HepG2 (cell line): ENCODE measurements at regions not wholly inside any gene's neighbourhood (a gene's known extent, or its start where the extent isn't known, plus 50 kb on each side); places are given as distances from the start of the nearest gene placed in this dataset.

Experiments
- ATAC-seq: fragments of 200-7000 bp; cut with Tn5 transposase; 3 replicates; pipeline ENCODE4 v1.9.1; 2020; ENCODE audit warnings: mild to moderate bottlenecking, moderate library complexity
- BruUV-seq: library from RNA; stranded (reverse); fragments of 400-500 nt; replicated peaks from 2 replicates; lab custom pipeline; 2021; lab: Mats Ljungman, UMichigan
- CTCF ChIA-PET: fragments of 300-600 bp; formaldehyde crosslinking; extraction: SDS; loops from one replicate; lab custom pipeline; 2021; ENCODE audit warnings: low total read pairs, inconsistent platforms, low intra/inter-chr PET ratio; lab: Yijun Ruan, JAX
- POLR2A ChIA-PET: fragments of 350-600 bp; sonication (Branson Sonifier 250); formaldehyde crosslinking; loops from one replicate; lab custom pipeline; 2020; ENCODE audit warnings: antibody characterized with exemption, inconsistent platforms; lab: Yijun Ruan, JAX
- DNase-seq: peaks from one replicate; pipeline ENCODE4 v3.0.0-alpha.2; 2015; ENCODE audit warnings: low spot score
- FAIRE-seq: peaks from 3 replicates; lab custom pipeline; 2011; peaks lifted over from hg19 to GRCh38; lab: Jason Lieb, UNC
- H2AFZ ChIP-seq: one replicate; pipeline ENCODE4 v1.6.1; 2011; ENCODE audit warnings: low read length, inconsistent platforms
- H3K27ac ChIP-seq: fragments of 300-600 bp; 3 replicates; pipeline ENCODE4 v1.8.0; 2011; ENCODE audit warnings: mixed run types, mild to moderate bottlenecking, mixed read lengths, low read length, inconsistent platforms; ENCODE audit not compliant: insufficient read depth; ENCODE audit errors: extremely low read length
- H3K27me3 ChIP-seq, 2 experiments: fragments of 200-600 bp in 1 of 2; 2 replicates in 1 of 2; 3 replicates in 1 of 2; pipeline versions ENCODE4 v1.6.0 to v1.8.0; 2011; ENCODE audit warnings: low read length in 2 of 2, mild to moderate bottlenecking in 2 of 2, moderate library complexity in 2 of 2, inconsistent platforms in 1 of 2; ENCODE audit not compliant: insufficient read depth in 2 of 2, control insufficient read depth in 1 of 2
- H3K36me3 ChIP-seq, 2 experiments: fragments of 200-600 bp in 1 of 2; replicated peaks in 1 of 2; 2 replicates in 1 of 2; 3 replicates in 1 of 2; pipeline versions ENCODE4 v1.5.1 to v1.8.0; 2011; ENCODE audit warnings: low read length in 2 of 2, inconsistent platforms in 1 of 2; ENCODE audit not compliant: insufficient read depth in 2 of 2, control insufficient read depth in 1 of 2
- H3K4me1 ChIP-seq: 2 replicates; pipeline ENCODE4 v1.5.1; 2012; ENCODE audit warnings: low read length, inconsistent platforms; ENCODE audit not compliant: insufficient read depth
- H3K4me2 ChIP-seq: 2 replicates; pipeline ENCODE4 v1.6.0; 2011; ENCODE audit warnings: low read depth, low read length, inconsistent platforms
- H3K4me3 ChIP-seq, 3 experiments: fragments of 200-600 bp in 1 of 3; sonication (generic), shearing (Covaris generic) in 1 of 3; replicated peaks in 1 of 3; 2 replicates each; pipeline ENCODE4 v1.5.1; 2011 to 2016; ENCODE audit warnings: low read length in 3 of 3, inconsistent platforms in 2 of 3, low read depth in 2 of 3, mild to moderate bottlenecking in 2 of 3, control low read depth in 1 of 3, mixed read lengths in 1 of 3; ENCODE audit not compliant: insufficient read depth in 1 of 3
- H3K79me2 ChIP-seq: one replicate; pipeline ENCODE4 v1.6.1; 2011; ENCODE audit warnings: low read length, inconsistent platforms; ENCODE audit not compliant: insufficient read depth
- H3K9ac ChIP-seq: 2 replicates; pipeline ENCODE4 v1.6.0; 2011; ENCODE audit warnings: mild to moderate bottlenecking, low read depth, low read length, inconsistent platforms; ENCODE audit not compliant: insufficient read depth
- H3K9me3 ChIP-seq: 2 replicates; pipeline ENCODE4 v1.5.1; 2012; ENCODE audit warnings: mild to moderate bottlenecking, low read length
- H4K20me1 ChIP-seq: 2 replicates; pipeline ENCODE4 v1.6.0; 2011; ENCODE audit warnings: inconsistent platforms, mild to moderate bottlenecking, low read length, moderate library complexity; ENCODE audit not compliant: insufficient read depth
- CENPT ChIP-seq: sonication (generic); formaldehyde crosslinking; IDR thresholded peaks from 2 replicates; pipeline ENCODE4 v1.8.0; 2022; ENCODE audit warnings: low read depth, mild to moderate bottlenecking, moderate library complexity, missing genetic modification reagents
- GTF2F1 ChIP-seq: fragments of 150-350 bp; IDR thresholded peaks from 2 replicates; pipeline ENCODE4 v1.6.1; 2014; ENCODE audit warnings: low read length
- HDAC2 ChIP-seq: sonication (generic); formaldehyde crosslinking; IDR thresholded peaks from 2 replicates; pipeline ENCODE4 v1.4.0; 2020; ENCODE audit warnings: missing genetic modification reagents
- HNRNPH1 ChIP-seq: fragments of 200-400 bp; formaldehyde crosslinking; optimal IDR thresholded peaks from 2 replicates; pipeline ENCODE3; 2017; ENCODE audit warnings: mild to moderate bottlenecking, low read depth, low read length
- IKZF1 ChIP-seq: fragments of 450-650 bp; IDR thresholded peaks from 2 replicates; pipeline ENCODE4 v1.7.1; 2016
- IRF9 ChIP-seq: sonication (generic); formaldehyde crosslinking; IDR thresholded peaks from 2 replicates; pipeline ENCODE4 v1.8.0; 2022; ENCODE audit warnings: missing genetic modification reagents, mild to moderate bottlenecking, borderline replicate concordance
- ISL2 ChIP-seq: sonication (generic); formaldehyde crosslinking; IDR thresholded peaks from 2 replicates; pipeline ENCODE4 v1.5.0; 2020; ENCODE audit warnings: missing genetic modification reagents
- JDP2 ChIP-seq: sonication (generic); formaldehyde crosslinking; IDR thresholded peaks from 2 replicates; pipeline ENCODE4 v1.8.1; 2022; ENCODE audit warnings: missing genetic modification reagents, borderline replicate concordance
- JUND ChIP-seq: sonication (generic); formaldehyde crosslinking; IDR thresholded peaks from 2 replicates; pipeline ENCODE4 v1.8.0; 2022; ENCODE audit warnings: mild to moderate bottlenecking, missing genetic modification reagents
- KLF16 ChIP-seq, 2 experiments: sonication (generic) in 1 of 2; formaldehyde crosslinking in 1 of 2; IDR thresholded peaks; 2 replicates each; pipeline versions ENCODE4 v1.6.1 to v1.8.0; 2016 to 2023; ENCODE audit warnings: missing genetic modification reagents in 2 of 2, missing compliant biosample characterization in 1 of 2
- PCBP1 ChIP-seq: fragments of 200-400 bp; formaldehyde crosslinking; IDR thresholded peaks from 2 replicates; pipeline ENCODE4 v1.6.1; 2017; ENCODE audit warnings: mild to moderate bottlenecking, low read depth, low read length, borderline replicate concordance
- PRMT3 ChIP-seq: sonication (generic); formaldehyde crosslinking; IDR thresholded peaks from 2 replicates; pipeline ENCODE4 v1.8.1; 2022; ENCODE audit warnings: low read depth, mild to moderate bottlenecking, moderate library complexity, missing genetic modification reagents, borderline replicate concordance
- SP4 ChIP-seq: sonication (generic); formaldehyde crosslinking; IDR thresholded peaks from 2 replicates; pipeline ENCODE4 v1.8.1; 2023; ENCODE audit warnings: mild to moderate bottlenecking, missing genetic modification reagents
- TMF1 ChIP-seq: sonication (generic); formaldehyde crosslinking; IDR thresholded peaks from 2 replicates; pipeline ENCODE4 v1.8.1; 2022; ENCODE audit warnings: low read depth, missing genetic modification reagents
- WIZ ChIP-seq: sonication (generic); formaldehyde crosslinking; IDR thresholded peaks from 2 replicates; pipeline ENCODE4 v1.5.1; 2020; ENCODE audit warnings: mild to moderate bottlenecking, missing genetic modification reagents
- ZBTB33 ChIP-seq: sonication (generic); formaldehyde crosslinking; IDR thresholded peaks from 2 replicates; pipeline ENCODE4 v1.4.0; 2020; ENCODE audit warnings: missing genetic modification reagents
- ZIK1 ChIP-seq: sonication (generic); formaldehyde crosslinking; IDR thresholded peaks from 2 replicates; pipeline ENCODE4 v1.5.0; 2020; ENCODE audit warnings: mild to moderate bottlenecking, low read depth, missing genetic modification reagents, borderline replicate concordance
- ZNF274 ChIP-seq: sonication (generic); formaldehyde crosslinking; IDR thresholded peaks from 2 replicates; pipeline ENCODE4 v1.5.1; 2020; ENCODE audit warnings: mild to moderate bottlenecking, missing genetic modification reagents
- ZNF484 ChIP-seq: sonication (generic); formaldehyde crosslinking; IDR thresholded peaks from 2 replicates; pipeline ENCODE4 v1.5.1; 2020; ENCODE audit warnings: mild to moderate bottlenecking, low read depth, missing genetic modification reagents, borderline replicate concordance
- ZNF709 ChIP-seq: sonication (generic); formaldehyde crosslinking; IDR thresholded peaks from 2 replicates; pipeline ENCODE4 v1.5.0; 2020; ENCODE audit warnings: mild to moderate bottlenecking, missing genetic modification reagents
- WGBS: methylation state at CpG from one replicate; pipeline ENCODE4 v1.1.6; 2017; ENCODE audit warnings: low lambda C conversion rate; 5-methylcytosine and 5-hydroxymethylcytosine counted together
- in situ Hi-C: cut with HindIII; loops from 2 replicates; pipeline ENCODE4 v1.10.0; 2017; ENCODE audit warnings: low pct_unique_long_range_greater_than_20kb; ENCODE audit not compliant: extremely low pct_ligation_motif_present
- intact Hi-C: fragments of 100-400 bp; cut with micrococcal nuclease; formaldehyde crosslinking; loops from one replicate; pipeline ENCODE4 v1.10.0; 2022; ENCODE audit not compliant: unreplicated experiment

- no peaks in the 10 kb centered on the region for H3K36me3 ChIP-seq
- no peak overlapping the region for H2AFZ ChIP-seq
- H4K20me1 ChIP-seq: no peaks in the 10 kb centered on the region
- intact Hi-C loops (no loop called here), in situ Hi-C loops (no loop called here)
- no peak for DNase-seq
- FAIRE-seq: no peak
- 57% methylated on average over 8 of the region's 8 CpGs for WGBS
- no peak overlapping the region for H3K27ac ChIP-seq
- H3K4me1 ChIP-seq: no peaks in the 10 kb centered on the region; the same call in 1 of the 2 replicates
- ATAC-seq: no peak
- BruUV-seq: no TSS peak
- ChIA-PET CTCF (no interaction called here), POLR2A (no interaction called here)
- no peak overlapping the region for H3K4me3 ChIP-seq
- no peak overlapping the region for H3K4me2 ChIP-seq
- H3K9ac ChIP-seq: no peak overlapping the region
- no peaks in the 10 kb centered on the region for H3K79me2 ChIP-seq
- H3K9me3 ChIP-seq: no peaks in the 10 kb centered on the region
- TF ChIP-seq CENPT (CRISPR knock-in tag): no peak
- TF ChIP-seq JDP2 (CRISPR knock-in tag): no peak
- TF ChIP-seq HNRNPH1: no peak
- TF ChIP-seq ISL2 (CRISPR knock-in tag): no peak
- TF ChIP-seq WIZ (CRISPR knock-in tag): no peak
- no peak for TF ChIP-seq ZIK1 (CRISPR knock-in tag)
- no peak for TF ChIP-seq ZBTB33
- no peak for TF ChIP-seq IKZF1
- TF ChIP-seq TMF1: no peak
- no peak for TF ChIP-seq PRMT3 (CRISPR knock-in tag)
- TF ChIP-seq ZNF709 (CRISPR knock-in tag): no peak
- TF ChIP-seq IRF9: no peak
- no peak for TF ChIP-seq ZNF274 (CRISPR knock-in tag)
- TF ChIP-seq KLF16 (CRISPR knock-in tag; IDR thresholded peaks at IDR 0.05): no peak
- no peak for TF ChIP-seq GTF2F1
- TF ChIP-seq PCBP1: no peak
- no peak for TF ChIP-seq HDAC2
- TF ChIP-seq SP4: no peak
- no peak for TF ChIP-seq ZNF484 (CRISPR knock-in tag)
- TF ChIP-seq JUND (CRISPR knock-in tag): no peak
- no peaks in the 10 kb centered on the region for H3K27me3 ChIP-seq
These were observed 52.6 kb upstream of the ADA2 start for GRCh38 chr22:17271711-17272451.
